ENCODE measurements at regions not wholly inside any gene's neighbourhood (a gene's known extent, or its start where the extent isn't known, plus 50 kb on each side); places are given as distances from the start of the nearest gene placed in this dataset.

GRCh38 chr10:37632641-37633040, 224.8 kb downstream of the ZNF248 start:
- Histone ChIP-seq H4K5ac (ENCODE audit: insufficient read length, low read depth, low read length) (no peak overlapping the region), H3K27ac (ENCODE audit: insufficient read length, low read depth, low read length) (no peak overlapping the region), H3K4ac (ENCODE audit: low read depth, low read length) (no peak overlapping the region), H3K23me2 (ENCODE audit: insufficient read length, low read depth, low read length, poor library complexity, severe bottlenecking) (no peaks in the 10 kb centered on the region), H3K9ac (ENCODE audit: extremely low read depth, insufficient read length, low read length) (no peak overlapping the region), H2BK20ac (ENCODE audit: low read depth, low read length, poor library complexity, severe bottlenecking) (no peak overlapping the region), H4K8ac (replicated peaks; ENCODE audit: insufficient read length, low read depth, low read length) (no peak overlapping the region), H3K4me1 (ENCODE audit: insufficient read depth, low read length) (no peaks in the 10 kb centered on the region), H3K4me2 (ENCODE audit: insufficient read depth, insufficient read length, low read length) (no peak overlapping the region), H3K23ac (ENCODE audit: insufficient read length, low read depth, low read length) (no peak overlapping the region), H3K79me1 (ENCODE audit: insufficient read depth, low read depth, low read length, poor library complexity, severe bottlenecking) (no peaks in the 10 kb centered on the region), H2AFZ (ENCODE audit: low read length) (no peak overlapping the region), H2BK15ac (ENCODE audit: low read depth, low read length) (no peak overlapping the region), H3K79me2 (ENCODE audit: insufficient read depth, low read length) (no peaks in the 10 kb centered on the region), H3K14ac (ENCODE audit: insufficient read depth, low read length) (no peak overlapping the region), H3K27me3 (ENCODE audit: insufficient read depth, low read length) (no peaks in the 10 kb centered on the region), H3K18ac (ENCODE audit: insufficient read length, low read depth, low read length) (no peak overlapping the region), H3K56ac (ENCODE audit: insufficient read length, low read depth, low read length) (no peak overlapping the region), H4K91ac (ENCODE audit: insufficient read length, low read depth, low read length) (no peak overlapping the region), H2BK5ac (ENCODE audit: insufficient read length, low read length) (no peak overlapping the region), H2AK5ac (ENCODE audit: insufficient read length, low read length) (no peak overlapping the region), H4K20me1 (ENCODE audit: control insufficient read depth, insufficient read depth, insufficient read length) (no peaks in the 10 kb centered on the region), H3K9me3 (ENCODE audit: control insufficient read depth, low read depth, low read length) (peaks cover 54% of the 10 kb centered on the region), H2BK120ac (ENCODE audit: low read depth, low read length, poor library complexity, severe bottlenecking) (no peak overlapping the region), H3T11ph (ENCODE audit: low read length) (no peak overlapping the region), H2BK12ac (ENCODE audit: insufficient read length, low read depth, low read length) (no peak overlapping the region)
- Mint-ChIP-seq H3K9me3 (peaks cover 78 to 88% of the 10 kb centered on the region in 2 experiments), H3K4me1 (no peaks in the 10 kb centered on the region), H3K27ac (no peak overlapping the region), H3K36me3 (ENCODE audit: insufficient read depth in 1 of 3, low read depth in 3 of 3) (peaks cover 13 to 31% (median 27%) of the 10 kb centered on the region in 3 experiments; a peak in 6 of 7 replicates), H3K27me3 (ENCODE audit: low read depth) (no peaks in the 10 kb centered on the region; the same call in 1 of the 2 replicates), H3K4me3 (no peak overlapping the region)
- DNase-seq: no peak
- TF ChIP-seq CTCF (conservative IDR thresholded peaks at IDR 0.05): no peak
- no CpG with 5 or more reads among the region's 2 CpGs for WGBS (ENCODE audit: extremely low coverage, insufficient read length, low lambda C conversion rate)

Measured in H9 (cell line).